RWPE1 (cell line): ENCODE measurements at regions not wholly inside any gene's neighbourhood (a gene's known extent, or its start where the extent isn't known, plus 50 kb on each side); places are given as distances from the start of the nearest gene placed in this dataset.

ENCODE experiments used
- CTCF ChIA-PET: fragments of 350-600 bp; sonication (Branson Sonifier 250); formaldehyde crosslinking; extraction: SDS; loops from one replicate; lab custom pipeline; 2021; lab: Yijun Ruan, JAX
- POLR2A ChIA-PET: fragments of 400-600 bp; formaldehyde crosslinking; extraction: SDS; loops from one replicate; lab custom pipeline; 2020; ENCODE audit warnings: antibody characterized with exemption; ENCODE audit not compliant: low non-redundant PET; lab: Yijun Ruan, JAX
- DNase-seq: peaks from one replicate; pipeline ENCODE4 v3.0.0; 2012; ENCODE audit warnings: low spot score
- H3K27ac ChIP-seq: fragments of 450-650 bp; 2 replicates; pipeline ENCODE4 v1.5.1; 2017
- TF ChIP-seq, protein P1 (sequence below): fragments of 450-650 bp; conservative IDR thresholded peaks from 2 replicates; pipeline ENCODE4 v1.5.1; 2017; ENCODE audit warnings: low read depth, mild to moderate bottlenecking

DNA sequence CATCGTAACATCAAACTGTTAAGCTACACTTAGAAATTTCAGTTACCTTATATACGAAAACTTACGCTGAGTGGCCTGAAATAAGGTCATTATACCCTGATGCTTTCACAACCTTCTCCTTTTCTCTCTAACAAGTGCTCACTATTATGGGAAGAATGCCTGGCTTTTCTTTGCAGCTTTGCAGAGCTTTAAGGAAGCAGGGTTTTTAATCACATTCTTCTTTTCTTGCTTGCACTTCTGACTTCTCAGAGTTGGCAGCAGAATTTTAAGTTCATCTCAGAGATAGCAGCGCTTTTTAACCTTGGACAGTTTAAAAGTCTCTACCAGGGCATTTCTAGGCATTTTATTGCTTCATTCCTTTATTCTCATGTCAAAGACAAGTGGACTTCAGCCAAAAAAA lies 285.1 kb downstream of the SPRY2 start:
- H3K27ac ChIP-seq, result no peak overlapping the region
- DNase-seq, result no peak
- POLR2A ChIA-PET, result no interaction called here
- TF ChIP-seq, protein P1, sequence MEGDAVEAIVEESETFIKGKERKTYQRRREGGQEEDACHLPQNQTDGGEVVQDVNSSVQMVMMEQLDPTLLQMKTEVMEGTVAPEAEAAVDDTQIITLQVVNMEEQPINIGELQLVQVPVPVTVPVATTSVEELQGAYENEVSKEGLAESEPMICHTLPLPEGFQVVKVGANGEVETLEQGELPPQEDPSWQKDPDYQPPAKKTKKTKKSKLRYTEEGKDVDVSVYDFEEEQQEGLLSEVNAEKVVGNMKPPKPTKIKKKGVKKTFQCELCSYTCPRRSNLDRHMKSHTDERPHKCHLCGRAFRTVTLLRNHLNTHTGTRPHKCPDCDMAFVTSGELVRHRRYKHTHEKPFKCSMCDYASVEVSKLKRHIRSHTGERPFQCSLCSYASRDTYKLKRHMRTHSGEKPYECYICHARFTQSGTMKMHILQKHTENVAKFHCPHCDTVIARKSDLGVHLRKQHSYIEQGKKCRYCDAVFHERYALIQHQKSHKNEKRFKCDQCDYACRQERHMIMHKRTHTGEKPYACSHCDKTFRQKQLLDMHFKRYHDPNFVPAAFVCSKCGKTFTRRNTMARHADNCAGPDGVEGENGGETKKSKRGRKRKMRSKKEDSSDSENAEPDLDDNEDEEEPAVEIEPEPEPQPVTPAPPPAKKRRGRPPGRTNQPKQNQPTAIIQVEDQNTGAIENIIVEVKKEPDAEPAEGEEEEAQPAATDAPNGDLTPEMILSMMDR, result no peak
- CTCF ChIA-PET, result no interaction called here

DNA sequence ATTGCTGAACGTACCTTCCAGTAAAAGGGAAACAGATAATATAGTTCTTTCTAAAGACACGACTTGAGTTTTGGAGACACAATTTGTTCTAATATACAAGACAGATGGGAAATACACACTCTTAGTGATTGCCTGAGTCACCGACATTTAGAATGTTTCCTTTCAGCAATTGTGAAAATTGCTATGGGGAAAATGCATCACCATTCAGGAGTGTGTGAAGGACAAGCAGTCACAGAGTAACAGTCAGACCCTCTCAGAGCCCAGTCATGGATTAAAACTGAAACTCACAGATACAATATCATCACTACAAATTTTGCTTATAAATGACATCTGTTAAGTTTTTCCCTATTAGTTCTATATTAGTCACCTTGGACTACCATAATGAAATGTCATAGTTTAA lies 286.1 kb downstream of the SPRY2 start:
- ChIA-PET POLR2A (no interaction called here), CTCF (no interaction called here)
- no peak for DNase-seq
- TF ChIP-seq, protein P1, result no peak
- no peak overlapping the region for H3K27ac ChIP-seq

GRCh38 chr13:80052286-80052685 lies 288.6 kb downstream of the SPRY2 start:
- TF ChIP-seq, protein P1, result no peak
- ChIA-PET POLR2A (no interaction called here), CTCF (no interaction called here)
- H3K27ac ChIP-seq, result no peak overlapping the region
- no peak for DNase-seq

DNA sequence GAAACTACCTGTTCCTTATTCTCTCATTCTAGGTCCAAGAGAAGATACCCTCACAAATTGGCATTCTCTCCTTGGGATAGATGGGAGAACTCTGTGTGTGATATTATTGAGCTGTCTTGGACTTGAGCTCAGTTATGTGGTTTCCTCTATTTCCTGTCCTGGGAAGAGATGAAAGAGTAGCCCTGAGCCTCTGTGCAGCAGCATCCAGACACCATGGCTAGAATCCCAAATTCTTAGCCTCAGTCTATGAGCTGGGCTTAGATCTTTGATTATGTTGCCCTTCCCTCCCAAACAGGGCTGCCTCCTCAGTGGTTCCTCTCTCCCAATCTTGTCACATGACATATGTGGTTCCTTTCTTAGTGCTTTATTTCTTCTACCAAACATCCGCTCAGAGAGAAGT lies 290.7 kb downstream of the SPRY2 start:
- H3K27ac ChIP-seq, result no peak overlapping the region
- TF ChIP-seq, protein P1, result no peak
- no peak for DNase-seq
- ChIA-PET POLR2A (no interaction called here), CTCF (interaction anchor here (0.5 kb wide), 2 partner anchors 65 to 618 kb away, joined by 3 read pairs; no protein-coding TSS in a partner anchor)

- ChIA-PET CTCF (interaction anchor here (0.6 kb wide), 1 partner anchor 286 kb away, joined by 3 read pairs; no protein-coding TSS in a partner anchor), POLR2A (no interaction called here)
- H3K27ac ChIP-seq, result peak overlapping the region; percentile 36; the same call in 1 of the 2 replicates
- DNase-seq, result peak; percentile 83
- TF ChIP-seq, protein P1, result no peak
Measured at GRCh38 chr13:80048802-80049201, 292.1 kb downstream of the SPRY2 start.

DNA sequence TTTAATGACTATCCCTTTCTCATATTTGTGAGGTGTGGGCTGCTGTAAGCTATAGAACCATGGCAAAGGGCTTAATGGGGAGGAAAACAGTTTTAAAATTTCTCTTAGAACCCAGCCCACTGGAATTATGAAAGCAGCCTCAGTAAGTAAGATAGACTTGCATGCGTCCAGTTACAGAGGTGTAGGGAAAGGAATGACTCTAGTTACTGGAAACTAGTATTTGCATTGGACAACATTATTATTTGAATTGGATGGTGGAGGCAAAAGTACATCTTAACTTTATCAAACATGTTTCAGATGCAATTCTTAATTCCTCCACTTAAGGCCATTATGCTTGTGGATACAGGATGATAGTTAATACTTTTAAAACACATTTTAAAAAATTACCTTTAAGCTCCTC lies 292.9 kb downstream of the SPRY2 start:
- H3K27ac ChIP-seq, result no peak overlapping the region
- ChIA-PET CTCF (no interaction called here), POLR2A (no interaction called here)
- DNase-seq, result no peak
- TF ChIP-seq, protein P1, result no peak
